ENCODE measurements at regions not wholly inside any gene's neighbourhood (a gene's known extent, or its start where the extent isn't known, plus 50 kb on each side); places are given as distances from the start of the nearest gene placed in this dataset.

DNA sequence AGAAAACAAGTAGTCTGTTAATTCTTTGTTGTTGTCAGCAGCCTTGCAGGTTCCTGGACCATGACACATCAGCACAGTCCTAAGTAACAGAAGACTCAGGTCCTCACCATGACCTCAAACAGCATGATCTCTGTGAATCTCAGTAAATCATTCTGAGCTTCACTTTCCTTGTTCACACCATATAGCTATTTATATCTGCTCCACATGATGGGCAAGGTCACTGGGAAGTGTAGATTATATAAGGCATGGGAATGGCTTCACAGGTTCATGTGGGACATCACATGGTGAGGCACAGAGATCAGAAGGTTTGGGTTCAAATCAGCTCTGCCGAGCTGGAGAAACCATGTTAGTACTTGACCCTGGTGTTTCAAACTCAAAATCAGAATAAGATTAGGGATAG, 245.4 kb upstream of the SPTLC3 start:
- no peak for DNase-seq

GRCh38 chr20:12764053-12764452, 244.7 kb upstream of the SPTLC3 start:
- DNase-seq, result no peak

- DNase-seq, result no peak
Observed at GRCh38 chr20:12764851-12765250, 243.9 kb upstream of the SPTLC3 start.

DNA sequence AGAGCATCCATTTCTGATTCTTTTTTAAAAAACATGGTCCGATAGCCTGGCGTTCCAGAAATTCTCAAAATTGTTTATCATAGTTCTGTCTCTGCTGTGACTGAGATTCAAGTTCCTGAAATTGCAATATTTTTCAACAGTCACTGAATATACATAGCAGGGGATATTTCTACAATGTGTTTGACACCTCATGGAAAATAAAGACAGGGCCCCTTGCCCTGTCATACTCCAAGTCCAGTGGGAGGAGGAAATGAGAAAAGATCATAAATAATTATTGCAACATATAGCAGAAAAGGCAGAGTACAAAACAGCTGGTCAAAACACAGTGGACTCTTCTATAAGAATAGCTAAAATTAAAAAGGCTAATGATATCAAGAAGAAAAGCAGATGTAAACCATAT, 234.8 kb upstream of the SPTLC3 start:
- no peak for DNase-seq

DNA sequence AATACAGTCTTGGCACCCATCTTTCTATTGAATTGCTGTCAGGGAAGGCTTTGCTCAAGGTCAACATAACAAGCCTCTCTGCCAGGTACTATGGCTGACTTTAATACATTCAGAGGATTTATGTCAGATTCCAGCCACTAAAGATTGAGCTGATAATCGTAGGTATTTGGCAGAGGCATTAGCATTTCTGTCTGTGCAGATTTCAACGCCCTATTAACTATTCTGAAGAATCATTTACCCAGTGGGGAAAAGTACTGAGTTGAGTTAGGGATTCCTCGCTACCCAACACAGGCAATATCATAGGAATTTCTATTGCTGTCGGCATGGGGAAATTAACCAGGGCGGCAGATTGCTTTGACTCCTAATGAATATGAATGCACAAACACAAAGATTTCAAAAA, 233.7 kb upstream of the SPTLC3 start:
- no peak for DNase-seq

- no peak for DNase-seq
Observed at GRCh38 chr20:12777016-12777415, 231.8 kb upstream of the SPTLC3 start.

GRCh38 chr20:12786276-12786675, 222.5 kb upstream of the SPTLC3 start:
- no peak for DNase-seq

DNA sequence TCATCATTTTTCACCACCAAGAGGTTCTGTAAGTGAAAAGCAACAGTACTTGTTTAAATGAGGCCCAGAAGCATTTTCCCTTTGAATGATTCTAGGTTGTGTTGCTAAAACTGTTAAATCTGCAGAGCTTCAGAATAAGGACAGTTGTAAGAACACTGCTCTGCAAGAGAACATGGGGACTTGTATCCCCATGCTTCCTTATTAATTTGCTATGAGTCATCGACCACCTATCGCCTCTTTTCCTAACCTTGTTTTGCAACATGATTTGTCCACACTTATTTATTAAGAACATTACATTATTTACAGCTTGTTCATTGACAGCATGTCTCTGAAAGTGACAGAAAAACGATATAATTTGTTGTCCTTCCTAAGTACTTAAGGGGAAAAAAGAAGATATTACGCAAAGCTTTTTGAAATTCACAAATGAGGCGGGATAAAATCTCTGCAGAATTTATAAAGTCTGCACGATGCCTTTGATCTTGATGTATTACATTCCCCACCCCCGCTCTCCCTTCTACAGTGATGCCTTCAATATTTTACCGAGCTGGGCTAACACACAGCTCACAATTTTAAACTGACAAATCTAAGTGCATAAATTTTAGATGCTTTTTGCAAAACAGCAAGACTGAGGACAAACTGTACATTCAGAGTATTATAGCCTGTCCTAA, 220.0 kb upstream of the SPTLC3 start:
- no peak for DNase-seq

- no peak for DNase-seq
Observed at GRCh38 chr20:12790859-12791258, 217.9 kb upstream of the SPTLC3 start.

DNA sequence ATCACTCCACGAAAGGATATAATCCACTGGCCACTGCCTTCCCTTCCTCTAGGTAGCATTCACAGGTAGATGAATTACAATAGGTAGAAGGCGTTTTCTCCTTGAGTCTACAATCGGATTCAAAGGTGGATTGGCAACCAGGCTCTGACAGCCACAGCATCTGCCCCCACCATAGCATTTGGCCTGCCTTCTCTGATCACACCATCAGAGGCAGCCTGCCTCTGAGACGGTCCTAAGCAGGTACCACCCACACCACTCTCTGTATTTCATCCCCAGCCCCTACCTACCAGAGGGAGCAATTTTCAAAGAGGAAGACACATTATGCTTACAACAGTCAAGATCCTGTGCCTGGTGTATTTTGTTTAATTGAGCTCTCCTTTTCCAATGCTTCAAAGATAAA, 210.5 kb upstream of the SPTLC3 start:
- no peak for DNase-seq

- no peak for DNase-seq
Observed at GRCh38 chr20:12808006-12808567, 200.7 kb upstream of the SPTLC3 start.

DNA sequence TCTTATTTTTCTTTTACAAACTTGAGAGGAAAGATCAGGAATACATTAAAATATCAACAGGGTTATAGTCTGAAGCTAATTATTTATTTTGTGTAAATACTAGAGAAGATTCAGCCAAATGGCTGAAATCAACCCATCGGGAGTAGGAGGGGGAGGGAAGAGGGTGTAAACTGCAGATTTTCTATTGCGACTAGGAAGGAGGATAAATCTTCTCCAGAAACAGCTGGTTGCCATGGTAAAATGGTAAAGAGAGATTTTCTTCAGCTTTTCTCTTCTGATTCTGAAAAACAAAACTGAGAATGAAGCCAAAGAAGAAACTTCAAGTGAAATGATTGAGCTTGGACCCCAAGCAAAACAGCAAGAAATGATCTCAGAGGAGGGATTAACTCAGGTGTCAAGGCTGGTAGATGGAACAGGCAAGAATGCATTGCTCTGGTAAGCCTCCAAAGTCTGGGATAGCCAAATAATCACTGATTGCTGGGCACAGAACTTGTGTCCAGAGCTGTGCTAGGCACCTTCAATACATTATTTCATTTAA, 193.5 kb upstream of the SPTLC3 start:
- DNase-seq, result no peak

DNA sequence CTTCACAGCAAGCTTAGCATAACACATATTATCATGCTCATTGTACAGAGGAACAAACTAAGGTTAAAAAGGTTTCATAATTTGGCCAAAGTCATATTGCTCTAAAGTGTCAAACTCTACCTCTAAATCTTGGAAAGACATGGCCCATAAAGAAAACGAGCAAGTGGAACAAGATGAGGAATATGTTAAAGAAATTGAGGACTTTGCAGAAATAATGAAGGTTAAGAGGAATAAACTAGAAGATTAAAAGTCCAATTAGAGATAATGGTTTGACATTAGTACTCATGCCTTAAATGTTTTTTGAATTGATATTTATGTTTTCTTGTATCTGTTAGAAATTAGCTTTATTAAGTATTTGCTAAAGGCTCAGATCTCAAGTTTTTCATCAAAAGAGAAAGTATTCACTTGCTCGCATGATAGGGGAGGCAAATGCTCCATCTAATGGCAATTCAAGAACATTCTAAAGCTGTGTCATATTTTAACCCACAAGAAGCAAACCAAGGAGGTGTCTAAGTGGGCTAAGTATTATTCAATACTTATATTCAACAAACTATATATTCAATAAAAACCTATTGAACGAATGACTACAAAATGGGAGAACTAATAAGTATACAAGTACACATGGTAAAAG, 192.9 kb upstream of the SPTLC3 start:
- no peak for DNase-seq

DNA sequence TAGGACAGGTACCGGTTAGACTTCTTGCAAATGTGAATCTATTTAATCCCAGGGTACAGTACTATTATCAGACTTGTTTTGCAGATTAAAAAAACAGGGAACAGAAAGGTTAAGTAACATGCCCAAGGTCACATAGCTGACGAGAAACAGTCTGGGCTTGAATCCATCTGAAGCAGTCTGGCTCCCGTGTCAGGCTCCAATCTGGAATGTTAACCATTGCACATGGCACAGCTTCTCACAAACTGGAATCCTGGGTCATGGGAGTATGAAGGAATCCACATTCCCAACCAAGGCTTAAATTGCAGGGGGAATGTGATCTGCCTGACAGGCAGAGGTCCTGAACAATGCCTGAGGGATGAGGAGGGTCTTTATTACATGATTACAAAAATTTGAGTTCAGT, 187.5 kb upstream of the SPTLC3 start:
- no peak for DNase-seq

DNA sequence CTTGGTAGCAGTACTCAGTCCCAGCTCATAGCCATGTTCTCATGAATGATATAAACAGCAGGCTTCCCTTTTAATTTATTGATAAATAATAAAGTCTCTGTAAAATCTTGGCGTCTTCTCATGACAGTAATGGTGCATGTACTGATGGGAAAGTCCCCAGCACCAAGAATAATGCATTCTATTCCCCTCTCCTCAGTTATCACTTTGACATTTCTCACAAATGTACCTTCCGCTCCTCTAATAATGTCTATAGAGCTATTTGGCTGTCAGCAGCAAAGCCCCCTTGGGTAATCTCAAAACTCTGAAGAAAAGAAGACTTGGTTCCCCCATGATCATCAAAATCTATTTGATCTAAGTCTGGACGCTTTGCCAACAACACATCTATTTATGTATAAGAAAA, 185.0 kb upstream of the SPTLC3 start:
- DNase-seq, result no peak

DNA sequence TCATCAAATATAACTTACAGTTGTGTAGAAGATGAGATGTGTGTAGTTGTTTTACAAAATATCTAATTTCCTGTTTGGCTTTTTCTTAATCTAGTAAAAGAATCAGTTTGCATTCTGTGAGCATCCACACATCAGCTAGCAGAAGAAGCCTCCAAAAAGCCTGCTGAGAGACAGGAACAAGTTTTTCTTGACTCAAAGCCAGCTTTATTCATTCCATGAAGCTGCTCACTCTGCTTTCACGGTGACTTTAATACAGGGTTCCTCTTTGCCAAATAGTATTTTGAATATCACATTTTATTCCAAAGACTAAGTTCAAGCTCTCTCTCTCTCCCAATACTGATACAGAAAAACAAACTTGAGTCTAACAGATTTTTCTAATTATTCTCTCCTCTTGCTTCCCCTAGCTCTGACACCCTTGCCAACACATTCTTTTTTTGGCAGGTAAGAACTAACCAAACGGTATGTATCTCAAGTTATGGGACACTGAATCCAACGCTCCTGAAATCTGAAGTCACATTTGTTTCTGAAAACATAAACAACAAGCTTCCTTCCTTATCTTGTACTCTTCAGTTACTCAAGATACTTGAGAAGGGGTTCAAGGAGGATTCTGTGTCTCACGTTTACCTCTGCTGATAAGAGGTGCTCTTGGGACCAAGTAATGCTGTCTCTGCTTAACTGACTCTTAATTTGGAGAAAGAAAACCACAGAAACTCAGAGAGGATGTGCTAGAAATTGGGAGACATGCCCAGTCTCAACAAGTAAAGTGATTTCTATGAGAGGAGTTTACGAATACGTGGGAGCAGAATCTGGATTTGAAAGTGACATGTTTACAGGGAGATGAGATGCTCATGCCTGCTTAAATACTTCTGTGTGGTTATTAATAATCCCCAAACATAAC, 184.2 kb upstream of the SPTLC3 start:
- DNase-seq, result no peak

- DNase-seq, result no peak
Observed at GRCh38 chr20:12825226-12825595, 183.6 kb upstream of the SPTLC3 start.

DNA sequence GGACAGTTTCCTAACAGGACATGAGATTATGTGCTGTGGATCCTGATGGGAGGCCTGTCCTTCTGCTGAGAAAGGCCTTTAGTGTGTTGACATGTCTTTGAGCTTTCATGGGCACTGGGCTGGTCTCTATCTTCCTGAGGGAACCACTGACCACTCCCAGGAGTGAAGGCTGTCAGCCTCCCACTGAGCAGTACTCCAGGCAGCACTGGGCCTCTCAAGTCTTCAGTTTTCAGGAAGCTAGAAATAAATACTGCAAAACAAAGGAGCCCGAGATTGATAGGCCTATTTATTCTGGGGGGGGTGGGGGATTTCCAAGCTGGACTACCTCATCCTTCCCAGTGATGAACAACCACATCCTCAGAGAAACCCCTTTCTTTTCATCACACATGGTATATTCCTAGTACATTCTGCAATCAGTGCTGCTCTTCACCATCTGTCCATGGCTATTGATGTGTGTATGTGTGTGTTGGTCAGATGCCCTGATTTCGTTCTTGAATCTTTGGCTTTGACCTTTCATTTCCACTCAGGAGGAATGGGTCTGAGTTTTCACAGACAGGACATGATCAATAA, 180.9 kb upstream of the SPTLC3 start:
- no peak for DNase-seq

DNA sequence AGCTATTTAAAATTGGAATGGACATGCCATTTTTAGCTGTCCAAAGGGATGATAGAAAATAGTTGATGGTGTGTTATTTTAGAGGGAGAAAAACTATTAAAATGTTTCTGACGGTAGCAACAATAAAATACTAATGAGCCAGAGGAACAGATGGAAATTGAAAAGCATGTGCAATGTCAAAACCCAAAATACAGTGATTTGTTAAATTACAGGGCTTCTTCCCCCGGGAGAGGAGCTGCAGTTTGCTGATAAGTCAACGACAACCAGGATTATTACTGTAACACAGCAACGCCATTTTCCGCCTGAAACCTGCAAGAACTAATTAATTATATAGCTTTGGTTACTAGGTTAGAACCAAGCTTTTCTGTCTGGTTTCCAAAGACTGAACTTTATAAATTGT, 179.6 kb upstream of the SPTLC3 start:
- no peak for DNase-seq

DNA sequence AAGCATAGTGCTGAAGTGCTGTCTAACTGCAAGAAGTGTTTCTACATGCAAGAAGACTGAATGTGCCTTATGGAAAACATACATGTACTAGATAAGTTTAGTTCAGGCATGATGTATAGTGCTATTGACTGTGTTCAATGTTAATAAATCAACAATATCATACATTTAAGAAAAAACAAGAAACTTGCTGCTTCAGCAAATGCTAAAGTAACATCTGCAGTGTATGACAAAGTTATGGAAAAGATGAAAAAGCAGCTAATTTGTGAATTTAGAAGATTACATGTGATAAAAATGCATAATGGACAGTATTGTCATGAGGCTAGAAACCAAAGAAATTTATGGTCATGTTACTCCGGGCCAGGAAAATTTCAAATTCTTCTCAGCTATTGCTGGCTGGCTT, 174.9 kb upstream of the SPTLC3 start:
- DNase-seq, result no peak

DNA sequence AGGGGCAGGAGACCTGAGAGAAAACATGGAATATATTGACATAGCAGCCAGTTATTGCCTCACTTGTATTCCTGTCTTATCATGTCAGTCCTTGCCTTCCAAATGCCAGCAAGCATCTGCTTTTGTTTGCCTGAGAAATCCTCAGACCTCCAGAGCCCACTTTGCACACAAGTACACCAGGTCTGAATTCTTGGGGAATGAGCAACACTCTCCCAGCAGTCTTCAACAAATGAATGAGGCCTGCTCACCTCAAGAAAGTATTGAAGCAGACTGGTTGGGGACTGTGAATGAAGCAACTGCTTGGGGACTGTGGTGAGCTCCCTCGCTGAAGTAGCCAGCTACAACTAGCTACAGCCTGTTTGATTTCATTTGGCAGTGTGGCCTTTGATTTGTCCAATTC, 172.8 kb upstream of the SPTLC3 start:
- DNase-seq, result no peak

GRCh38 chr20:12837646-12838045, 171.1 kb upstream of the SPTLC3 start:
- no peak for DNase-seq

- no peak for DNase-seq
Observed at GRCh38 chr20:12838261-12838866, 170.4 kb upstream of the SPTLC3 start.

All from NCI-H1436 treated with DMSO at 0.1 percent for 48 hours (cell line).